ENCODE measurements at regions not wholly inside any gene's neighbourhood (a gene's known extent, or its start where the extent isn't known, plus 50 kb on each side); places are given as distances from the start of the nearest gene placed in this dataset.

DNA sequence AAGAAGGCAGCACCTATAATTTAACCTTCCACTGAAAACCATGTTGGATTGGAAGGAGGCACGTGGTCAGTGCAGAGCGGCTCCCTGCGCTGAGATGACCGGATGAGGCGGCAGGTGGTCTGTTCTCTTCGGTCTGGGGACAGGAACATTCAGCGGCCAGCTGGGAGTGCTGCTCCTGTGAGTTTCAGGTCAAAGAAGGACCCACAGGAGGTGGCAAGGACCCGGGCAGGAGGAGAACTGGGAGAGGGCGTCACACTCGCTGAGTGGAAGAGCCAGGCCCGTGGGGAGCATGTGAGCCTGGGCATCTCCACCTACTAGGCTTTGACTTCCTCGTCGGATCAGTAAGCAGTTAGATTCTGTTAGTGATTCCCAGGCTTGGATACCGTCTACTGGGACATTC, 113.4 kb upstream of the SHH start:
- TF ChIP-seq POLR2A (IDR thresholded peaks at IDR 0.05; ENCODE audit: low read depth, low read length) = no peak
- no peak for TF ChIP-seq TAF1 (IDR thresholded peaks at IDR 0.05; ENCODE audit: low read depth, low read length)
- TF ChIP-seq POLR2AphosphoS5 (IDR thresholded peaks at IDR 0.05; ENCODE audit: low read depth, low read length) = no peak
- no peak for TF ChIP-seq SPI1 (IDR thresholded peaks at IDR 0.05; ENCODE audit: low read depth, low read length)
- TF ChIP-seq POU2F2 (IDR thresholded peaks at IDR 0.05; ENCODE audit: low read depth, low read length) = no peak
- no peak for TF ChIP-seq PAX5 (IDR thresholded peaks at IDR 0.05; ENCODE audit: insufficient read depth, low read length, severe bottlenecking)
